T-cell (primary cell): ENCODE measurements at regions not wholly inside any gene's neighbourhood (a gene's known extent, or its start where the extent isn't known, plus 50 kb on each side); places are given as distances from the start of the nearest gene placed in this dataset.

Source experiments
- ATAC-seq, 4 experiments: fragments of 200-7000 bp in 3 of 4; fragments of 150-1000 bp in 1 of 4; cut with Tn5 transposase; replicated peaks in 1 of 4; 1 replicate in 3 of 4; 2 replicates in 1 of 4; pipeline ENCODE4 v1.10.0; 2021; ENCODE audit warnings: moderate library complexity in 3 of 4, mild to moderate bottlenecking in 2 of 4, moderate number of reproducible peaks in 1 of 4
- CTCF ChIA-PET, 2 donors: fragments of 300-600 bp; sonication (Branson Sonifier 250); formaldehyde crosslinking; loops; one replicate each; lab custom pipeline; 2022; ENCODE audit warnings: antibody characterized with exemption in 2 of 2; lab: Charles Lee
- POLR2A ChIA-PET, 2 donors: fragments of 300-600 bp; sonication (Branson Sonifier 250); formaldehyde crosslinking; loops; one replicate each; lab custom pipeline; 2022; ENCODE audit warnings: antibody characterized with exemption in 2 of 2; lab: Charles Lee
- DNase-seq, 35 experiments: peaks; one replicate each; pipeline versions ENCODE4 v3.0.0 to v3.0.0-alpha.2; 2013 to 2023
- H3K27ac ChIP-seq: one replicate; pipeline ENCODE4 v1.5.1; 2013; ENCODE audit warnings: low read length
- H3K27me3 ChIP-seq, 2 experiments: replicated peaks in 1 of 2; 1 replicate in 1 of 2; 2 replicates in 1 of 2; pipeline versions ENCODE4 v1.6.1 to v1.7.0; 2013; ENCODE audit warnings: low read length in 1 of 2, mixed read lengths in 1 of 2; ENCODE audit not compliant: control insufficient read depth in 2 of 2, insufficient read depth in 2 of 2; ENCODE audit errors: extremely low read depth in 1 of 2
- H3K36me3 ChIP-seq, 2 donors: 1 replicate in 1 of 2; 2 replicates in 1 of 2; pipeline versions ENCODE4 v1.6.1 to v1.7.0; 2013; ENCODE audit warnings: low read length in 1 of 2; ENCODE audit not compliant: control insufficient read depth in 2 of 2, insufficient read depth in 1 of 2; ENCODE audit errors: extremely low read depth in 1 of 2
- H3K4me1 ChIP-seq, 2 experiments: 1 replicate in 1 of 2; 2 replicates in 1 of 2; pipeline versions ENCODE4 v1.6.1 to v1.7.0; 2013; ENCODE audit warnings: low read length in 2 of 2, mixed read lengths in 1 of 2; ENCODE audit not compliant: insufficient read depth in 2 of 2, control insufficient read depth in 1 of 2; ENCODE audit errors: extremely low read depth in 1 of 2
- H3K4me3 ChIP-seq, 2 donors: 1 replicate in 1 of 2; 2 replicates in 1 of 2; pipeline versions ENCODE4 v1.5.1 to v1.7.0; 2013; ENCODE audit warnings: mild to moderate bottlenecking in 2 of 2, low read length in 1 of 2, moderate library complexity in 1 of 2; ENCODE audit not compliant: control insufficient read depth in 1 of 2; ENCODE audit errors: extremely low read depth in 1 of 2
- H3K9me3 ChIP-seq: 2 replicates; pipeline ENCODE4 v1.7.0; 2013
- H3K27ac Mint-ChIP-seq, 2 donors: one replicate each; pipeline ENCODE4 v1.8.0; 2020 to 2021; ENCODE audit warnings: mild to moderate bottlenecking in 2 of 2, mixed read lengths in 2 of 2
- H3K27me3 Mint-ChIP-seq, 2 donors: one replicate each; pipeline ENCODE4 v1.8.0; 2021 to 2022; ENCODE audit warnings: mixed read lengths in 2 of 2
- H3K36me3 Mint-ChIP-seq: one replicate; pipeline ENCODE4 v1.8.0; 2021; ENCODE audit warnings: mixed read lengths
- H3K4me1 Mint-ChIP-seq, 3 donors: one replicate each; pipeline ENCODE4 v1.8.0; 2020 to 2022; ENCODE audit warnings: mixed read lengths in 3 of 3, mild to moderate bottlenecking in 1 of 3
- H3K4me3 Mint-ChIP-seq, 3 donors: one replicate each; pipeline ENCODE4 v1.8.0; 2020 to 2022; ENCODE audit warnings: mild to moderate bottlenecking in 3 of 3, mixed read lengths in 3 of 3, moderate library complexity in 3 of 3
- H3K9me3 Mint-ChIP-seq, 3 donors: one replicate each; pipeline ENCODE4 v1.8.0; 2020 to 2022; ENCODE audit warnings: mixed read lengths in 3 of 3
- WGBS: methylation state at CpG from one replicate; pipeline ENCODE4 v1.1.5; 2013; ENCODE audit warnings: missing lambda C conversion rate; ENCODE audit not compliant: insufficient coverage; 5-methylcytosine and 5-hydroxymethylcytosine counted together

DNA sequence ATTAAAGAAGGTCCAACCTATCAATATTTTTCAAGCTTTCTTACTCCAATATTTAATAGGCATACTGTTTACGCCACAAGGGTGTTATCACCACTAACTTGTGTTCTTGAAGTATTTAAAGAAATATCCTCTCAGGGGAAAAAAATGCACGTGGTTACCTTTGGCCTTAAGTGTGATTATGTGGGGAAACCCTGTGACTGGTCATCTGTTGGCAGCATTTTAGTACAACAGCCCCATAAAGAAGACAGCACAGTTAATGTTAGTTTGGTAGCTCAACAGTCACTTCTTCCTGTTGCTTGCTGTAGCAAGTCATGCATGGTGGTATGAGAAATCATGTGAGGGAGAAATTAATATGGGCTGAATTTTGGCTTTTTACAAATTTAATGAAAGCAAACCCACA, 1021.5 kb upstream of the TMEM132C start:
- H3K27ac ChIP-seq = no peak overlapping the region
- H3K4me1 ChIP-seq = no peaks in the 10 kb centered on the region
- Mint-ChIP-seq H3K36me3 (no peaks in the 10 kb centered on the region), H3K27me3 (peaks cover 5 to 14% of the 10 kb centered on the region in 2 donors), H3K4me1 (no peaks in the 10 kb centered on the region), H3K27ac (no peak overlapping the region), H3K9me3 (no peaks in the 10 kb centered on the region), H3K4me3 (no peak overlapping the region)
- CTCF ChIA-PET = no interaction called here
- peaks cover 0 to 3% of the 10 kb centered on the region in 2 experiments for H3K27me3 ChIP-seq
- POLR2A ChIA-PET = no interaction called here
- no CpG with 5 or more reads among the region's 2 CpGs for WGBS
- no peaks in the 10 kb centered on the region for H3K9me3 ChIP-seq
- no peak overlapping the region for H3K4me3 ChIP-seq
- DNase-seq = no peak
- no peak for ATAC-seq
- no peaks in the 10 kb centered on the region for H3K36me3 ChIP-seq

- ATAC-seq = no peak
- H3K9me3 Mint-ChIP-seq = no peaks in the 10 kb centered on the region
- no peaks in the 10 kb centered on the region for H3K4me1 Mint-ChIP-seq
- Histone ChIP-seq H3K4me3 (no peak overlapping the region), H3K36me3 (no peaks in the 10 kb centered on the region), H3K9me3 (no peaks in the 10 kb centered on the region), H3K27ac (no peak overlapping the region), H3K4me1 (no peaks in the 10 kb centered on the region), H3K27me3 (peaks cover 0 to 3% of the 10 kb centered on the region in 2 experiments)
- no peak overlapping the region for H3K4me3 Mint-ChIP-seq
- no peak overlapping the region for H3K27ac Mint-ChIP-seq
- ChIA-PET POLR2A (no interaction called here), CTCF (no interaction called here)
- DNase-seq = no peak
- WGBS = no CpG with 5 or more reads among the region's 4 CpGs
- no peaks in the 10 kb centered on the region for H3K36me3 Mint-ChIP-seq
- peaks cover 0 to 2% of the 10 kb centered on the region in 2 donors for H3K27me3 Mint-ChIP-seq
Measured at GRCh38 chr12:127247937-127248336, 1019.0 kb upstream of the TMEM132C start.

- ATAC-seq = no peak
- Histone ChIP-seq H3K4me3 (no peak overlapping the region), H3K27ac (no peak overlapping the region), H3K36me3 (no peaks in the 10 kb centered on the region), H3K9me3 (no peaks in the 10 kb centered on the region), H3K4me1 (no peaks in the 10 kb centered on the region), H3K27me3 (no peaks in the 10 kb centered on the region)
- no peaks in the 10 kb centered on the region for H3K36me3 Mint-ChIP-seq
- ChIA-PET CTCF (no interaction called here), POLR2A (no interaction called here)
- no CpG with 5 or more reads among the region's 1 CpG for WGBS
- H3K4me1 Mint-ChIP-seq = no peaks in the 10 kb centered on the region
- no peaks in the 10 kb centered on the region for H3K27me3 Mint-ChIP-seq
- no peak overlapping the region for H3K27ac Mint-ChIP-seq
- no peak for DNase-seq
- H3K9me3 Mint-ChIP-seq = no peaks in the 10 kb centered on the region
- no peak overlapping the region for H3K4me3 Mint-ChIP-seq
Measured at GRCh38 chr12:127249428-127249827, 1017.5 kb upstream of the TMEM132C start.

GRCh38 chr12:127253797-127254327, 1013.1 kb upstream of the TMEM132C start:
- no peaks in the 10 kb centered on the region for H3K4me1 Mint-ChIP-seq
- no peaks in the 10 kb centered on the region for H3K36me3 Mint-ChIP-seq
- H3K4me3 Mint-ChIP-seq = no peak overlapping the region
- Histone ChIP-seq H3K36me3 (no peaks in the 10 kb centered on the region), H3K27me3 (no peaks in the 10 kb centered on the region), H3K9me3 (no peaks in the 10 kb centered on the region), H3K4me3 (no peak overlapping the region), H3K27ac (no peak overlapping the region), H3K4me1 (no peaks in the 10 kb centered on the region)
- ChIA-PET CTCF (no interaction called here), POLR2A (no interaction called here)
- WGBS = 54% methylated on average over 5 of the region's 7 CpGs
- H3K27ac Mint-ChIP-seq = no peak overlapping the region
- H3K9me3 Mint-ChIP-seq = peaks cover 0 to 4% (median 0%) of the 10 kb centered on the region in 3 donors
- no peak for DNase-seq
- no peak for ATAC-seq
- no peaks in the 10 kb centered on the region for H3K27me3 Mint-ChIP-seq

DNA sequence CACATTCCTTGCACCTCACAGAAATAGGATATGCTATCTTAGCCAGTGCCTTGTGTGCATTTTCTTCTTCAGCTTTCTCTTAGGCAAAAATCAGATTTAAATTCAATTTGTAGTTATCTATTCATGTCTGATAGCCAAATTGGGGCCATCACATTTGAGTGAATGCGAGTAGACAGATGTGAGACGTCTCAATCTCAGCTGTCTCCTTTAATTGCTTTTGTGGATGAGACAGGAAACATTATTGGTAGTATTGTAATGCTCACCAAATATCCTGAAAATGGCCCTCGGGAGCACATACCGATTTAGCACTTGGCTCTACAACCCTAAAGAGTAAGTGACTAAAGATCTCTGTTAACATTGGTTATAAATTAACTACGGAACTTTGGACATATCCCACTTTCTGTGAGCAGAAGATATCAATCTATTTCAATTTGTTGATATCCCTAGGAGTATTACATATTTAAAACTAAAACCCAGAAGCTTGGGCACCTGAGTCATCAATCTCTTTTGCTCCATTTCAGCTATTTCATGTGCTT, 1012.5 kb upstream of the TMEM132C start:
- ChIA-PET CTCF (no interaction called here), POLR2A (no interaction called here)
- Mint-ChIP-seq H3K4me1 (no peaks in the 10 kb centered on the region), H3K4me3 (no peak overlapping the region), H3K27me3 (no peaks in the 10 kb centered on the region), H3K27ac (no peak overlapping the region), H3K36me3 (no peaks in the 10 kb centered on the region), H3K9me3 (peaks cover 0 to 4% (median 0%) of the 10 kb centered on the region in 3 donors)
- Histone ChIP-seq H3K36me3 (no peaks in the 10 kb centered on the region), H3K4me1 (no peaks in the 10 kb centered on the region), H3K4me3 (no peak overlapping the region), H3K9me3 (no peaks in the 10 kb centered on the region), H3K27ac (no peak overlapping the region), H3K27me3 (no peaks in the 10 kb centered on the region)
- 80% methylated on average over 2 of the region's 5 CpGs for WGBS
- no peak for DNase-seq
- no peak for ATAC-seq

DNA sequence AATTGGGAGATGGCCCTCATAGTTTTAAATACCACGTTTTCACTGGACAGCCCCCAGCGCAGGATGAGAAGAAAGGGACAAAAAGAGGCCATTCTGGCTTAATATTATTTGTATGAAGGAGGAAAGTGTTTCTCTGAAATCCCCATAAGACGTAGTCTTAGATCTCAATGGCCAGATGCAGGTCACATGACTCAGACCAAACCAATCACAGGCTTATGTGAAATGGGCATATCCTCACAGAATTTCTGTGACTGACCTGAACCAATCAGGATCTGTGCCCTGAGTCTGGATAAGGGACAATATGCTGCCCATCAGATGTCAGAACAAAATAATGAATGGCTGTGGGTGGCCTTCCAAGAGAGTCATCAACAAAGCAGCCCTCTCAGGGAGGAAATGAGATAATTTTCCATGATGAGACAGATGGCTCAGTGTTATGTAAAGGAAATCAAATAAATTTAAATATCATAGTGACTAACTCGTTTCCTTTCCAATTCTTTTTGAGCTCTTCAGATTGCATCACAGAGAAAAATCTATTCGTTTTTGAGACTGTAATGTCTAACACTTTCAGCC, 1009.5 kb upstream of the TMEM132C start:
- H3K4me3 Mint-ChIP-seq = no peak overlapping the region
- CTCF ChIA-PET = no interaction called here
- H3K9me3 ChIP-seq = no peaks in the 10 kb centered on the region

More for the DNA sequence above, 1009.5 kb upstream of the TMEM132C start:
- no peak for DNase-seq
- no peak for ATAC-seq
- POLR2A ChIA-PET = no interaction called here
- H3K4me1 ChIP-seq = no peaks in the 10 kb centered on the region
- Mint-ChIP-seq H3K27ac (no peak overlapping the region), H3K9me3 (peaks cover 0 to 4% (median 0%) of the 10 kb centered on the region in 3 donors), H3K27me3 (no peaks in the 10 kb centered on the region), H3K36me3 (no peaks in the 10 kb centered on the region), H3K4me1 (no peaks in the 10 kb centered on the region)
- no peak overlapping the region for H3K27ac ChIP-seq
- no peak overlapping the region for H3K4me3 ChIP-seq
- H3K36me3 ChIP-seq = no peaks in the 10 kb centered on the region
- no CpG with 5 or more reads among the region's 5 CpGs for WGBS
- H3K27me3 ChIP-seq = no peaks in the 10 kb centered on the region
